ENCODE measurements at regions not wholly inside any gene's neighbourhood (a gene's known extent, or its start where the extent isn't known, plus 50 kb on each side); places are given as distances from the start of the nearest gene placed in this dataset.

DNA sequence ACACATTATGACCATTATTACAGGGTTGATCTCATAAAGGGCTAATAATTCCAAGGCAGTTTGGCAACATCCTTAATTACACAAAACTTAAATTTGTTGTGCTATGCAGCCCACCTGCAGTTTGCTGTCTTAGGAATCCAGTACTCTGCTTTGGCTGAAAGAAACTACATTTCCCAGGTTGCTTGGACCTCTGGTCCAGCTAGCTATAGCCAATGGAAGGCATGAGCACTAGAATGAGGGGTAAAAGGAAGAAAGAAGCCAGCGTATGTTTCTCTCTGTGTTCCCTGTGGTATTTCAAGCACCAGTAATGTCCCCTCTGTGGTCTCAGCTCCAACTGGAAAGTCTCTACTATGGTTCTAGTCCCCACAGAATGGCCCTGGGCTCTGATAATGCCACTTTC is 84.3 kb upstream of the TSC22D2 start:
- TF ChIP-seq TAF1 (IDR thresholded peaks at IDR 0.05; ENCODE audit: borderline replicate concordance, insufficient read depth, low read length) (no peak), POLR2AphosphoS5 (IDR thresholded peaks at IDR 0.05; ENCODE audit: low read depth, low read length) (no peak), FOXP2 (optimal IDR thresholded peaks at IDR 0.05; ENCODE audit: borderline replicate concordance, extremely low read depth, extremely low read length, insufficient read depth) (no peak), SIN3A (IDR thresholded peaks at IDR 0.05; ENCODE audit: borderline replicate concordance, insufficient read depth, low read length) (no peak)
- TF ChIP-seq, protein P1, sequence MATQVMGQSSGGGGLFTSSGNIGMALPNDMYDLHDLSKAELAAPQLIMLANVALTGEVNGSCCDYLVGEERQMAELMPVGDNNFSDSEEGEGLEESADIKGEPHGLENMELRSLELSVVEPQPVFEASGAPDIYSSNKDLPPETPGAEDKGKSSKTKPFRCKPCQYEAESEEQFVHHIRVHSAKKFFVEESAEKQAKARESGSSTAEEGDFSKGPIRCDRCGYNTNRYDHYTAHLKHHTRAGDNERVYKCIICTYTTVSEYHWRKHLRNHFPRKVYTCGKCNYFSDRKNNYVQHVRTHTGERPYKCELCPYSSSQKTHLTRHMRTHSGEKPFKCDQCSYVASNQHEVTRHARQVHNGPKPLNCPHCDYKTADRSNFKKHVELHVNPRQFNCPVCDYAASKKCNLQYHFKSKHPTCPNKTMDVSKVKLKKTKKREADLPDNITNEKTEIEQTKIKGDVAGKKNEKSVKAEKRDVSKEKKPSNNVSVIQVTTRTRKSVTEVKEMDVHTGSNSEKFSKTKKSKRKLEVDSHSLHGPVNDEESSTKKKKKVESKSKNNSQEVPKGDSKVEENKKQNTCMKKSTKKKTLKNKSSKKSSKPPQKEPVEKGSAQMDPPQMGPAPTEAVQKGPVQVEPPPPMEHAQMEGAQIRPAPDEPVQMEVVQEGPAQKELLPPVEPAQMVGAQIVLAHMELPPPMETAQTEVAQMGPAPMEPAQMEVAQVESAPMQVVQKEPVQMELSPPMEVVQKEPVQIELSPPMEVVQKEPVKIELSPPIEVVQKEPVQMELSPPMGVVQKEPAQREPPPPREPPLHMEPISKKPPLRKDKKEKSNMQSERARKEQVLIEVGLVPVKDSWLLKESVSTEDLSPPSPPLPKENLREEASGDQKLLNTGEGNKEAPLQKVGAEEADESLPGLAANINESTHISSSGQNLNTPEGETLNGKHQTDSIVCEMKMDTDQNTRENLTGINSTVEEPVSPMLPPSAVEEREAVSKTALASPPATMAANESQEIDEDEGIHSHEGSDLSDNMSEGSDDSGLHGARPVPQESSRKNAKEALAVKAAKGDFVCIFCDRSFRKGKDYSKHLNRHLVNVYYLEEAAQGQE (IDR thresholded peaks at IDR 0.05; ENCODE audit: insufficient read depth in 1 of 2, low read depth in 2 of 2, low read length in 2 of 2) = no peak

DNA sequence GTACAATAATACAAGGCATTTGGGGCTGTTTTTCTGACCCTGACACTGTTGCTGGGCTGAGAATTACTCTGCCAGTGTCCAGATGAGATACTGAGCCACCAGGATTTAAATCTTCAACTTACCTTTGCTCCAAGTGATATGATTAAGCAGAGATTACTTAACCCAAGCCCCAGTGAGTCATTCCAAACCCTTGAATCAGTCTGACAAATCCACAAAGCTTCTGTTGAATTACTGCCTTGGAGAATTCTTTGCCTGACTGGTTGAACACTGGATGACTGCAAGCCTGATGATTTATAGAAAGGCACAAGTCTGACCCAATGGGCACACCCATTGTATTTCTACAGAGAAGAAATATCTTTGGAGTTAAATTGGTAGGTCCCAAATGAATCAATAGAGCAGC is 88.2 kb upstream of the TSC22D2 start:
- TF ChIP-seq TAF1 (IDR thresholded peaks at IDR 0.05; ENCODE audit: borderline replicate concordance, insufficient read depth, low read length) (no peak), SIN3A (IDR thresholded peaks at IDR 0.05; ENCODE audit: borderline replicate concordance, insufficient read depth, low read length) (no peak), FOXP2 (optimal IDR thresholded peaks at IDR 0.05; ENCODE audit: borderline replicate concordance, extremely low read depth, extremely low read length, insufficient read depth) (no peak), POLR2AphosphoS5 (IDR thresholded peaks at IDR 0.05; ENCODE audit: low read depth, low read length) (no peak)
- TF ChIP-seq, protein P1 (IDR thresholded peaks at IDR 0.05; ENCODE audit: insufficient read depth in 1 of 2, low read depth in 2 of 2, low read length in 2 of 2) = no peak

DNA sequence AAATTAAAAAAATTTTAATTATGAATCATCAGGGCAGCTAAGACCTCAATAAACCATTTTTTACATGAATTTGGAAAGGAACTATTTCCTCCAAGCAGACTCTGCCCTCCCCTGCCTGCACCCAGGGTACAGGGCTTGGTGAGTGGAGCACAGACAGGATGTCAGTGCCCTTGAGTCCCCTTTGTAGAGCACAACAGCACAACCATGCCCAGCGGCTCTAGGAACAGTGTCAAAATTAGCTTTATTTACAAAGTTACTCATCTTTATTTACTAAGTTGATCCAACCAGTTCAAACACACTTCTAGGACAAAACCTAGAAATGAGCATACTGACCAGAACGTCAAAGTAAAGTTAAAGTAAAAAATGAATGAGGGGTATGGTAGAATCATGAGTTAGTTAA is 90.6 kb upstream of the TSC22D2 start:
- TF ChIP-seq FOXP2 (optimal IDR thresholded peaks at IDR 0.05; ENCODE audit: borderline replicate concordance, extremely low read depth, extremely low read length, insufficient read depth) = no peak
- no peak for TF ChIP-seq TAF1 (IDR thresholded peaks at IDR 0.05; ENCODE audit: borderline replicate concordance, insufficient read depth, low read length)
- TF ChIP-seq POLR2AphosphoS5 (IDR thresholded peaks at IDR 0.05; ENCODE audit: low read depth, low read length) = no peak
- TF ChIP-seq SIN3A (IDR thresholded peaks at IDR 0.05; ENCODE audit: borderline replicate concordance, insufficient read depth, low read length) = no peak
- TF ChIP-seq, protein P1 (IDR thresholded peaks at IDR 0.05; ENCODE audit: insufficient read depth in 1 of 2, low read depth in 2 of 2, low read length in 2 of 2) = no peak

DNA sequence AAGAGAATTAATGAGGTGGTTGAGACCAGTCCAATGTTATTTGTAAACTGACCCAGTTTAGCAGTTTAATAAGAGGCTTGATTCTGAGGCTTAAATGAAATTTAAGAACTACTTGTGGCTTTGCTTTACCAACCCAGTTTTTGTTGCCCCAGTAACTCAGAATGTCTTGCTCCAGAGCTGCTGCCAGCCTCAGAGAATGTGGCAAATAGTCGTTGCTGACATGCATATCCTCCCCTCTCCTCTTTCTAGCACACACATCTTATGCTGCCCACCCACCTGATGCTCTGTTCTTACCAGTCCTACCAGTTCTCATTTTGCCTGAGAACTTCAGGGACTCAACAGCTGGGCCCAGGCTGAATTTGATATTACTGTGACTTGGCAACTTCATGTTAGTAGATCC is 92.4 kb upstream of the TSC22D2 start:
- TF ChIP-seq, protein P1 (IDR thresholded peaks at IDR 0.05; ENCODE audit: insufficient read depth in 1 of 2, low read depth in 2 of 2, low read length in 2 of 2) = no peak
- no peak for TF ChIP-seq SIN3A (IDR thresholded peaks at IDR 0.05; ENCODE audit: borderline replicate concordance, insufficient read depth, low read length)
- TF ChIP-seq TAF1 (IDR thresholded peaks at IDR 0.05; ENCODE audit: borderline replicate concordance, insufficient read depth, low read length) = no peak
- no peak for TF ChIP-seq POLR2AphosphoS5 (IDR thresholded peaks at IDR 0.05; ENCODE audit: low read depth, low read length)
- no peak for TF ChIP-seq FOXP2 (optimal IDR thresholded peaks at IDR 0.05; ENCODE audit: borderline replicate concordance, extremely low read depth, extremely low read length, insufficient read depth)

All from PFSK-1 (cell line).